PC-9 (cell line): ENCODE measurements at regions not wholly inside any gene's neighbourhood (a gene's known extent, or its start where the extent isn't known, plus 50 kb on each side); places are given as distances from the start of the nearest gene placed in this dataset.

ENCODE experiments used
- BruUV-seq: library from RNA; stranded (reverse); fragments of 400-500 nt; replicated peaks from 2 replicates; lab custom pipeline; 2021; lab: Mats Ljungman, UMichigan
- CTCF ChIA-PET: fragments of 300-600 bp; sonication (Branson Sonifier 250); formaldehyde crosslinking; loops from one replicate; lab custom pipeline; 2022; ENCODE audit warnings: antibody characterized with exemption; lab: Charles Lee
- POLR2A ChIA-PET: fragments of 300-600 bp; sonication (Branson Sonifier 250); formaldehyde crosslinking; loops from one replicate; lab custom pipeline; 2022; ENCODE audit warnings: antibody characterized with exemption; ENCODE audit not compliant: unreplicated experiment; lab: Charles Lee
- DNase-seq, 2 experiments: peaks; one replicate each; pipeline versions ENCODE4 v3.0.0 to v3.0.0-alpha.2; 2015 to 2022; ENCODE audit warnings: mixed read lengths in 1 of 2
- H2AFZ ChIP-seq: fragments of 200-600 bp; sonication (generic); 2 replicates; pipeline ENCODE4 v1.8.1; 2017; ENCODE audit warnings: antibody characterized with exemption
- H3F3A ChIP-seq: fragments of 200-600 bp; sonication (generic); 2 replicates; pipeline ENCODE4 v1.8.1; 2017; ENCODE audit warnings: antibody characterized with exemption, mild to moderate bottlenecking, low read depth; ENCODE audit not compliant: insufficient read depth
- H3K27ac ChIP-seq: fragments of 200-600 bp; sonication (generic); 2 replicates; pipeline ENCODE4 v1.6.1; 2016; ENCODE audit warnings: mixed run types
- H3K27me3 ChIP-seq: fragments of 200-600 bp; sonication (generic); 2 replicates; pipeline ENCODE4 v1.6.1; 2016; ENCODE audit warnings: low read depth, mixed run types; ENCODE audit not compliant: insufficient read depth
- H3K36me3 ChIP-seq: fragments of 200-600 bp; sonication (generic); 2 replicates; pipeline ENCODE4 v1.6.1; 2016; ENCODE audit warnings: low read depth, mixed run types
- H3K4me1 ChIP-seq: fragments of 200-600 bp; sonication (generic); replicated peaks from 2 replicates; pipeline ENCODE4 v1.6.1; 2016; ENCODE audit warnings: mixed run types; ENCODE audit not compliant: insufficient read depth
- H3K4me2 ChIP-seq: fragments of 200-600 bp; sonication (generic); 2 replicates; pipeline ENCODE4 v1.6.1; 2017; ENCODE audit warnings: mixed run types
- H3K4me3 ChIP-seq: fragments of 200-600 bp; sonication (generic); 2 replicates; pipeline ENCODE4 v1.6.1; 2016; ENCODE audit warnings: mixed run types
- H3K79me2 ChIP-seq: fragments of 200-600 bp; sonication (generic); 2 replicates; pipeline ENCODE4 v1.6.1; 2017; ENCODE audit warnings: low read depth, mixed run types
- H3K9me2 ChIP-seq: fragments of 200-600 bp; sonication (generic); 2 replicates; pipeline ENCODE4 v1.8.1; 2017; ENCODE audit warnings: mild to moderate bottlenecking; ENCODE audit not compliant: insufficient read depth
- H3K9me3 ChIP-seq: fragments of 200-600 bp; sonication (generic); 2 replicates; pipeline ENCODE4 v1.8.1; 2016; ENCODE audit warnings: low read depth; ENCODE audit not compliant: insufficient read depth
- H4K20me1 ChIP-seq: fragments of 200-600 bp; sonication (generic); 2 replicates; pipeline ENCODE4 v1.8.1; 2017; ENCODE audit not compliant: insufficient read depth
- EZH2 ChIP-seq: fragments of 200-600 bp; sonication (generic); IDR thresholded peaks from 2 replicates; pipeline ENCODE4 v1.8.0; 2017; ENCODE audit warnings: antibody characterized with exemption, low read depth
- intact Hi-C: fragments of 100-400 bp; cut with micrococcal nuclease; formaldehyde crosslinking; loops from one replicate; pipeline ENCODE4 v1.10.0; 2022; ENCODE audit not compliant: unreplicated experiment
- TF ChIP-seq, protein P1 (sequence below): fragments of 200-600 bp; sonication (generic); conservative IDR thresholded peaks from 2 replicates; pipeline ENCODE4 v1.6.1; 2017; ENCODE audit warnings: mixed run types, antibody characterized with exemption, mild to moderate bottlenecking, moderate library complexity

DNA sequence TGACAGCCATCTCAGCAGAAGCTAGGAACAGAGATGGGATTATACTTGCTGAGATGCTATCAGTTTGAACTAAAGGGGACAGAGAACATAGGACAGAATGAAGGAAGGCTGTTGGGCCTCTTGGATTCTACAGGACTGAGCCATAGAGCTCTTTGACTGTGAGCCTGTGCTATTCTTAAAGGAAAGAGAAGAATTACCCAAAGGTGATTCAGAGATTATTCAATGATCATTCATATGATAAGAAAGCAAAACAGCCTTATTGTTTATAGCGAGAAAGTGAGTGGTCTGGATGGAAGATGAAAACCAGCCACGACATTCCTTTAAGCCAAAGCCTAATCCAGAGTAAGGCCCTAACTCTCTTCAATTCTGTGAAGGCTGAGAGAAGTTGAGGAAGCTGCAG, 69.7 kb upstream of the NEUROD6 start:
- Histone ChIP-seq H2AFZ (no peak overlapping the region), H3F3A (peaks cover 7% of the 10 kb centered on the region; the same call in 1 of the 2 replicates), H3K4me2 (no peak overlapping the region), H3K9me3 (peaks cover 7% of the 10 kb centered on the region; the same call in 1 of the 2 replicates), H3K4me3 (no peak overlapping the region), H4K20me1 (no peaks in the 10 kb centered on the region), H3K27me3 (no peaks in the 10 kb centered on the region), H3K79me2 (no peaks in the 10 kb centered on the region), H3K9me2 (no peaks in the 10 kb centered on the region), H3K27ac (no peak overlapping the region), H3K36me3 (no peaks in the 10 kb centered on the region), H3K4me1 (peaks cover 35% of the 10 kb centered on the region)
- peak in 1 of 2 experiments; percentile 11 for DNase-seq
- intact Hi-C loops = no loop called here
- TF ChIP-seq, protein P1, sequence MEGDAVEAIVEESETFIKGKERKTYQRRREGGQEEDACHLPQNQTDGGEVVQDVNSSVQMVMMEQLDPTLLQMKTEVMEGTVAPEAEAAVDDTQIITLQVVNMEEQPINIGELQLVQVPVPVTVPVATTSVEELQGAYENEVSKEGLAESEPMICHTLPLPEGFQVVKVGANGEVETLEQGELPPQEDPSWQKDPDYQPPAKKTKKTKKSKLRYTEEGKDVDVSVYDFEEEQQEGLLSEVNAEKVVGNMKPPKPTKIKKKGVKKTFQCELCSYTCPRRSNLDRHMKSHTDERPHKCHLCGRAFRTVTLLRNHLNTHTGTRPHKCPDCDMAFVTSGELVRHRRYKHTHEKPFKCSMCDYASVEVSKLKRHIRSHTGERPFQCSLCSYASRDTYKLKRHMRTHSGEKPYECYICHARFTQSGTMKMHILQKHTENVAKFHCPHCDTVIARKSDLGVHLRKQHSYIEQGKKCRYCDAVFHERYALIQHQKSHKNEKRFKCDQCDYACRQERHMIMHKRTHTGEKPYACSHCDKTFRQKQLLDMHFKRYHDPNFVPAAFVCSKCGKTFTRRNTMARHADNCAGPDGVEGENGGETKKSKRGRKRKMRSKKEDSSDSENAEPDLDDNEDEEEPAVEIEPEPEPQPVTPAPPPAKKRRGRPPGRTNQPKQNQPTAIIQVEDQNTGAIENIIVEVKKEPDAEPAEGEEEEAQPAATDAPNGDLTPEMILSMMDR = no peak
- TF ChIP-seq EZH2 = no peak
- ChIA-PET POLR2A (no interaction called here), CTCF (interaction anchor here (0.9 kb wide), 1 partner anchor 9 kb away, joined by 5 read pairs; no protein-coding TSS in a partner anchor)
- BruUV-seq = no TSS peak

DNA sequence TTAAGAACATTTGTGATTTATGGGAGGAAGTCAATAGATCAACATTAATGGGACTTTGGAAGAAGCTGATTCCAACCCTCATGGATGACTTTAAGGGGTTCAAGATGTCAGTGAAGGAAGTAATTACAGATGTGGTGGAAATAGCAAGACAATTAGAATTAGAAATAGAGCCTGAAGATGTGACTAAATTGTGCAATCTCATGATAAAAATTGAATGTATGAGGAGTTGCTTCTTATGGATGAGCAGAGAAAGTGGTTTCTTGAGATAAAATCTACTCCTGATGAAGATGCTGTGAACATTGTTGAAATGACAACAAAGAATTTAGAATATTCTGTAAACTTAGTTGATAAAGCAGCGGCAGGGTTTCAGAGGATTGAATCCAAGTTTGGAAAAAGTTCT, 70.9 kb upstream of the NEUROD6 start:
- no peak for TF ChIP-seq EZH2
- TF ChIP-seq, protein P1 = no peak
- POLR2A ChIA-PET = interaction anchor here (0.7 kb wide), 1 partner anchor 199 kb away, joined by 4 read pairs; no protein-coding TSS in a partner anchor

DNA sequence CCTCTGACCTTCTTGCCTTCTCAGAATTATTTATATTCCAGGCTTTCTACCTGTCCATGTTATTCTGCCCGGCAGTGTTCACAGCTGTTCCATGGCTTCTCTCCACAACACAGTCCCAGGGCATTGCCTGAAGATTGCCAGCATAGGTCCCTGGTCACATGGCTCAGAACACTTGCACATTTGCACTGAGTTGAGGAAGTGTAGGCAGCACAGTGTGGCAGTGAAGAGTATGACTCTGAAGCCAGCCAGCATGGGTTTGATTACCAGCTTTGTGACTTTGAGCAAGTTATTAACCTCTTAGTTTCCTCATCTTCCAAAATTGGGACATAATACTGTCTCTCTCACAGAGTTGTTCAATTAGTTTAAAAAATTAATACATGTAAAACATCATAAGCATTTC, 73.2 kb upstream of the NEUROD6 start:
- H4K20me1 ChIP-seq = no peaks in the 10 kb centered on the region
- no peak overlapping the region for H3K27ac ChIP-seq
- H3K9me2 ChIP-seq = no peaks in the 10 kb centered on the region
- intact Hi-C loops = no loop called here
- no peaks in the 10 kb centered on the region for H3K27me3 ChIP-seq
- H3K4me1 ChIP-seq = peaks cover 25% of the 10 kb centered on the region
- H2AFZ ChIP-seq = no peak overlapping the region
- H3K9me3 ChIP-seq = peaks cover 7% of the 10 kb centered on the region; the same call in 1 of the 2 replicates
- no peaks in the 10 kb centered on the region for H3K36me3 ChIP-seq
- no peak overlapping the region for H3K4me2 ChIP-seq
- peaks cover 7% of the 10 kb centered on the region; the same call in 1 of the 2 replicates for H3F3A ChIP-seq
- no peaks in the 10 kb centered on the region for H3K79me2 ChIP-seq
- CTCF ChIA-PET = no interaction called here
- POLR2A ChIA-PET = no interaction called here
- no peak for DNase-seq
- no peak overlapping the region for H3K4me3 ChIP-seq
- TF ChIP-seq EZH2 = no peak
- TF ChIP-seq, protein P1 = no peak
- no TSS peak for BruUV-seq

More for the DNA sequence above, 70.9 kb upstream of the NEUROD6 start:
- CTCF ChIA-PET = interaction anchor here (0.6 kb wide), 1 partner anchor 8 kb away, joined by 9 read pairs; no protein-coding TSS in a partner anchor
- peaks cover 35% of the 10 kb centered on the region for H3K4me1 ChIP-seq
- DNase-seq = no peak
- no peak overlapping the region for H3K4me3 ChIP-seq
- peaks cover 7% of the 10 kb centered on the region; the same call in 1 of the 2 replicates for H3F3A ChIP-seq
- no peaks in the 10 kb centered on the region for H3K79me2 ChIP-seq
- H3K27ac ChIP-seq = no peak overlapping the region
- H3K4me2 ChIP-seq = no peak overlapping the region
- no peaks in the 10 kb centered on the region for H3K9me2 ChIP-seq
- no peaks in the 10 kb centered on the region for H3K36me3 ChIP-seq
- no TSS peak for BruUV-seq
- no peak overlapping the region for H2AFZ ChIP-seq
- no peaks in the 10 kb centered on the region for H4K20me1 ChIP-seq
- no peaks in the 10 kb centered on the region for H3K27me3 ChIP-seq
- peaks cover 7% of the 10 kb centered on the region; the same call in 1 of the 2 replicates for H3K9me3 ChIP-seq
- intact Hi-C loops = no loop called here
